Tibial artery (tissue), 4 donors: ENCODE measurements at regions not wholly inside any gene's neighbourhood (a gene's known extent, or its start where the extent isn't known, plus 50 kb on each side); places are given as distances from the start of the nearest gene placed in this dataset.

Source experiments
- DNase-seq, 2 donors: peaks; one replicate each; pipeline ENCODE4 v3.0.0-alpha.2; 2019
- H3K27ac ChIP-seq, 2 donors: fragments of 200-600 bp; sonication (generic) in 1 of 2; 1 replicate in 1 of 2; 2 replicates in 1 of 2; pipeline ENCODE4 v1.5.1; 2018 to 2019; ENCODE audit warnings: mild to moderate bottlenecking in 1 of 2
- H3K27me3 ChIP-seq, 2 donors: fragments of 200-600 bp; sonication (generic) in 1 of 2; one replicate each; pipeline versions ENCODE4 v1.5.1 to v1.6.0; 2016 to 2019
- H3K36me3 ChIP-seq, 3 donors: fragments of 200-600 bp; sonication (generic) in 2 of 3; one replicate each; pipeline ENCODE4 v1.5.1; 2016 to 2019; ENCODE audit warnings: mild to moderate bottlenecking in 2 of 3
- H3K4me1 ChIP-seq, 4 donors: fragments of 200-600 bp; sonication (generic) in 2 of 4; 1 replicate in 3 of 4; 2 replicates in 1 of 4; pipeline ENCODE4 v1.5.1; 2016 to 2019
- H3K4me3 ChIP-seq, 2 donors: fragments of 200-600 bp; sonication (generic) in 1 of 2; 1 replicate in 1 of 2; 2 replicates in 1 of 2; pipeline ENCODE4 v1.5.1; 2018 to 2019; ENCODE audit warnings: mild to moderate bottlenecking in 2 of 2
- H3K9me3 ChIP-seq, 3 donors: fragments of 200-600 bp; sonication (generic) in 1 of 3; one replicate each; pipeline ENCODE4 v1.5.1; 2016 to 2019
- intact Hi-C: fragments of 100-400 bp; cut with DNase I; formaldehyde crosslinking; loops from one replicate; pipeline ENCODE4 v1.15.0; 2023; ENCODE audit warnings: low total_unique reads
- TF ChIP-seq, protein P1 (sequence below), 2 experiments: fragments of 200-600 bp in 1 of 2; fragments of 450-650 bp in 1 of 2; IDR thresholded peaks; one replicate each; pipeline ENCODE4 v1.5.1; 2017 to 2019; ENCODE audit warnings: antibody characterized with exemption in 2 of 2, mild to moderate bottlenecking in 1 of 2, moderate library complexity in 1 of 2

DNA sequence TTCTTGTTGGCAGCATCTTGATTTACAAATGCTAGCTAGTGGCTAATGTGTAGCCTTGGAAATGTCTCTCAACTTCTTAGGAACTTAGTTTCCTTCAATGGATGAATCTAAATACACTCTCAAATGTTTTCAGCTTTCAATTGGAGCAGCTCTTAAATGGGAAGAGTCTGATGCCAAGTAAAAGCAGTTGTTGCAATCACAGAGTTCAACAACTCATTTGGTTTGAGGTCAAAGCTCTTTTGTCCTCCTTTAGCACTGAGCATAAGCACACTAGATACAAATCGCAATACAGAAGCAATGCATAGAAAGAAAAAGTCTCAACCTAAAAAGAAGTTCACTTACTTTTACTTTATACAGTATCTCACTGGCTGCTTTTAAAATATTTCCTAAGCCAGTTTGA is 986.1 kb upstream of the FLRT2 start:
- no peak for DNase-seq
- Histone ChIP-seq H3K27me3 (no peaks in the 10 kb centered on the region), H3K9me3 (no peaks in the 10 kb centered on the region), H3K27ac (no peak overlapping the region), H3K36me3 (no peaks in the 10 kb centered on the region), H3K4me3 (no peak overlapping the region), H3K4me1 (no peaks in the 10 kb centered on the region)
- TF ChIP-seq, protein P1, sequence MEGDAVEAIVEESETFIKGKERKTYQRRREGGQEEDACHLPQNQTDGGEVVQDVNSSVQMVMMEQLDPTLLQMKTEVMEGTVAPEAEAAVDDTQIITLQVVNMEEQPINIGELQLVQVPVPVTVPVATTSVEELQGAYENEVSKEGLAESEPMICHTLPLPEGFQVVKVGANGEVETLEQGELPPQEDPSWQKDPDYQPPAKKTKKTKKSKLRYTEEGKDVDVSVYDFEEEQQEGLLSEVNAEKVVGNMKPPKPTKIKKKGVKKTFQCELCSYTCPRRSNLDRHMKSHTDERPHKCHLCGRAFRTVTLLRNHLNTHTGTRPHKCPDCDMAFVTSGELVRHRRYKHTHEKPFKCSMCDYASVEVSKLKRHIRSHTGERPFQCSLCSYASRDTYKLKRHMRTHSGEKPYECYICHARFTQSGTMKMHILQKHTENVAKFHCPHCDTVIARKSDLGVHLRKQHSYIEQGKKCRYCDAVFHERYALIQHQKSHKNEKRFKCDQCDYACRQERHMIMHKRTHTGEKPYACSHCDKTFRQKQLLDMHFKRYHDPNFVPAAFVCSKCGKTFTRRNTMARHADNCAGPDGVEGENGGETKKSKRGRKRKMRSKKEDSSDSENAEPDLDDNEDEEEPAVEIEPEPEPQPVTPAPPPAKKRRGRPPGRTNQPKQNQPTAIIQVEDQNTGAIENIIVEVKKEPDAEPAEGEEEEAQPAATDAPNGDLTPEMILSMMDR (IDR thresholded peaks at IDR 0.05) = no peak
- intact Hi-C loops = no loop called here

DNA sequence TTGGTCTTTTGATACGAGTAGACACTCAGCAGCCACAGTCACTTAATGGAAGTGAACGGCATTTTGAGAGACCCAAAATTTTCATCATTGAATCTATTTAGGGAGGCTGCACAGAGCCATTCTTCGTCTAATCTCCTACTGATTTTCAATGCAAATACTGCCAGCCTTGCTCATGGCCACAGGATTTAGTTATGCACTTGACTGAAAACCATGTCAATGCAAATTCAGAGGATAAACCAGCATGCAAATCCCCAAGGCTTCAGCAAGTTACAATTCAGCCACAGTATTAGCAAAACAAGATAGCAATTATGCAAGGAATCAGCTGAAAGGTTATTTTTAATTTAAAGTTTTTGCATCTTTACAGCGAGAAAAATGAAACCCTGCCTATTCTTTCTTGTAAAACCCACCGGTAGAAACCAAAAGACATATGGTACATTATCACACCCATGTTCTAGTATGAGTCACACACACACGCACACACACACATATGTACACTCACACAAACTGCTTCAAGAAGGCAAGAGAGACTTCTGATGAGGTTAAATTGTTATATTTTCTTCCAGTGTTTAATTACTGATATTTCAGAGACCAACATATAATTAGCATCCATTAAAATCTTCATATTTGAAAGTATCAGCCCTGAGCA is 985.3 kb upstream of the FLRT2 start:
- Histone ChIP-seq H3K27me3 (no peaks in the 10 kb centered on the region), H3K4me3 (no peak overlapping the region), H3K27ac (no peak overlapping the region), H3K36me3 (no peaks in the 10 kb centered on the region), H3K9me3 (no peaks in the 10 kb centered on the region), H3K4me1 (no peaks in the 10 kb centered on the region)
- no peak for DNase-seq
- intact Hi-C loops = no loop called here
- TF ChIP-seq, protein P1 (IDR thresholded peaks at IDR 0.05) = no peak

DNA sequence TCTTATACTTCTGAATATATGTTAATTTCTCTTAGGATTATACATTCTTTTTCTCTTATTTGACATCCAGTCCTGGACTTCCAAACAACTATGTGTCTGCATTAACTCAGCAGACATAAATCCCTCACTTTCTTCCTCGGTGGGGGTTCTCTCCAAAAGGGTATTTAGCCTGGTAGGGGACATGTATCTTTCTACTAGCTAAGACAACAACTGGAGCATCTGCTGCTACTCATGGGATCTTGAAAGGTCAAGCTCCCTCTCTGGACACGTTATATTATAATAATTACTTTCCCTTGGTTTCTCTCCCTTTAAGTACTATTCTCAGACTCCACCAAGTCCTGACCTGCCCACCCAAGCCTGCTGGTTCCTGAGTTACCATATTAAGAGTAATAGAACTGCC is 983.7 kb upstream of the FLRT2 start:
- H3K36me3 ChIP-seq = no peaks in the 10 kb centered on the region
- intact Hi-C loops = no loop called here
- no peak overlapping the region for H3K27ac ChIP-seq
- no peaks in the 10 kb centered on the region for H3K4me1 ChIP-seq
- no peaks in the 10 kb centered on the region for H3K9me3 ChIP-seq
- H3K27me3 ChIP-seq = no peaks in the 10 kb centered on the region
- no peak overlapping the region for H3K4me3 ChIP-seq
- no peak for DNase-seq
- TF ChIP-seq, protein P1 (IDR thresholded peaks at IDR 0.05) = no peak

DNA sequence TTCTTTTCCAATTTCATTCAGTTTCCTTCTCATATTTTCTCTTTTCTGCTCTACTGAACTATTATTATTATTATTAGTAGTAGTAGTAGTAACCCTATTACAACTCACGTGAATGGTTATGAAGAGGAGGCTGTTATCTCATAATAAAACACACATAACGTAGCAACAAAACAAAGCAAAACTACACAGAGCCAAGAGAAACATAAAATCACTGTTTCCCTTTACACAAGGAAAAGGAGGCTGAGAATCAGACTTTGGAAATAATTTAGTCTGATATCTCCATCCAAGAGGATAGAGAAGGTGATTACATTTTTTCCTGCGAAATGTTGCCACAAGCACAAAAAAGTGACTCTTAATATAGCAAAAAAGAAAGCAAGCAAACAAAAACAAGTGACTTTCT is 975.8 kb upstream of the FLRT2 start:
- TF ChIP-seq, protein P1 (IDR thresholded peaks at IDR 0.05) = no peak
- H3K9me3 ChIP-seq = no peaks in the 10 kb centered on the region
- no peaks in the 10 kb centered on the region for H3K36me3 ChIP-seq
- intact Hi-C loops = no loop called here
- no peaks in the 10 kb centered on the region for H3K27me3 ChIP-seq
- no peak for DNase-seq
- no peaks in the 10 kb centered on the region for H3K4me1 ChIP-seq
- H3K4me3 ChIP-seq = no peak overlapping the region
- H3K27ac ChIP-seq = no peak overlapping the region

DNA sequence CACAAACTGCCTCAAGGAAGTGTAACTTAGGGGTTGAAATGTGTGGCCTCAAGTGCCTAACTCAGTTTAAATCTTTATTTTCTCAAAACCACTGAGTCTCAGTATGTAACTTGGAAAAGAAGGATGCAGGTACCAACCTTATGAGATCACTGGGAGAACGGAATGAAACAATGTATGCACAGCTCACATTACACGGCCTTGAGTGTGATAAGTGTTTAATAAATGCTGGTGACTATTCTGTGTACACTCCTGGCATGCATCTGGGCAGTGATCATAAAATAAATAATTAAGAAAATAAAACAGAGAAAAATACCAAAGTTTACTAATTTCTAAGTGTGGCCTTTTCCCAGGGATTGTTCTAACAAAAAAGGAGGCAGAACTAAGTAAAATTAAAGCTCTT is 974.5 kb upstream of the FLRT2 start:
- H3K36me3 ChIP-seq = no peaks in the 10 kb centered on the region
- TF ChIP-seq, protein P1 (IDR thresholded peaks at IDR 0.05) = no peak
- no peaks in the 10 kb centered on the region for H3K27me3 ChIP-seq
- no peaks in the 10 kb centered on the region for H3K4me1 ChIP-seq
- H3K27ac ChIP-seq = no peak overlapping the region
- H3K9me3 ChIP-seq = no peaks in the 10 kb centered on the region
- intact Hi-C loops = no loop called here
- no peak overlapping the region for H3K4me3 ChIP-seq
- DNase-seq = no peak

DNA sequence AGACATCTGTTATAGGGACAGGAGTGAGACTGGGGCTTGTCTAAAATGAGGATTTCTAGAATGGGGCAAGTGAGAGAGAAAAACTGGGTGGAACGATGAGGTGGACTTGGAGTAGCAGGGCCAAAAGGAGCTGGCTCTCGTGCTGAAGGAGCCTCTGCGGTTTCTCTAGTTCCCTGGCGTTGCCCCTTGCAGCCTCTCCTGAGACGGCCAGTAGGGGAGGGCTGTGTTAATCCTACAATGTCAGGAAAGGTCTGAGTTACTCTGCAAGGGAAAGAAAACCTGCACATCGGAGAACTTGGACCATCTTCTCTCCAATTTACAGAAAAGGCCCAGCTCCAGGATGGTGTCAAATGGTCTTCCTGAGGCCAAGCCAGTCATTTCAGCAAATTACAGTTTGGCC is 963.8 kb upstream of the FLRT2 start:
- DNase-seq = no peak
- no peaks in the 10 kb centered on the region for H3K36me3 ChIP-seq
- no peaks in the 10 kb centered on the region for H3K9me3 ChIP-seq
- no peak overlapping the region for H3K4me3 ChIP-seq
- intact Hi-C loops = no loop called here
- no peaks in the 10 kb centered on the region for H3K27me3 ChIP-seq
- TF ChIP-seq, protein P1 (IDR thresholded peaks at IDR 0.05) = no peak
- H3K27ac ChIP-seq = no peak overlapping the region
- H3K4me1 ChIP-seq = no peaks in the 10 kb centered on the region
